HUES48 (cell line): ENCODE measurements at regions not wholly inside any gene's neighbourhood (a gene's known extent, or its start where the extent isn't known, plus 50 kb on each side); places are given as distances from the start of the nearest gene placed in this dataset.

ENCODE experiments used
- H3K27ac ChIP-seq: one replicate; pipeline ENCODE4 v1.7.0; 2013; ENCODE audit warnings: low read depth, low read length, inconsistent platforms
- H3K27me3 ChIP-seq: 2 replicates; pipeline ENCODE4 v1.6.1; 2013; ENCODE audit warnings: mild to moderate bottlenecking, low read length; ENCODE audit not compliant: control insufficient read depth, insufficient read depth
- H3K36me3 ChIP-seq: 2 replicates; pipeline ENCODE4 v1.6.1; 2013; ENCODE audit warnings: low read length; ENCODE audit not compliant: control insufficient read depth, insufficient read depth
- H3K4me1 ChIP-seq: 2 replicates; pipeline ENCODE4 v1.6.1; 2013; ENCODE audit warnings: mild to moderate bottlenecking, low read length; ENCODE audit not compliant: control insufficient read depth, insufficient read depth
- H3K4me3 ChIP-seq: 2 replicates; pipeline ENCODE4 v1.5.1; 2013; ENCODE audit warnings: mild to moderate bottlenecking, low read depth, low read length
- H3K9ac ChIP-seq: 2 replicates; pipeline ENCODE4 v1.6.1; 2013; ENCODE audit warnings: mild to moderate bottlenecking, low read depth, low read length, moderate library complexity
- H3K9me3 ChIP-seq: 2 replicates; pipeline ENCODE4 v1.6.1; 2013; ENCODE audit warnings: low read length; ENCODE audit not compliant: control insufficient read depth, insufficient read depth

- peak overlapping the region; percentile 16 for H3K27ac ChIP-seq
- no peak overlapping the region for H3K9ac ChIP-seq
- H3K36me3 ChIP-seq, result no peaks in the 10 kb centered on the region
- H3K4me1 ChIP-seq, result peaks cover 9% of the 10 kb centered on the region
- no peaks in the 10 kb centered on the region for H3K27me3 ChIP-seq
- H3K9me3 ChIP-seq, result no peaks in the 10 kb centered on the region
- no peak overlapping the region for H3K4me3 ChIP-seq
Measured at GRCh38 chr1:195939844-195940243, 668.4 kb downstream of the KCNT2 start.

GRCh38 chr1:195934817-195935553, 673.3 kb downstream of the KCNT2 start:
- no peaks in the 10 kb centered on the region for H3K36me3 ChIP-seq
- H3K27ac ChIP-seq, result no peak overlapping the region
- H3K4me3 ChIP-seq, result no peak overlapping the region
- no peaks in the 10 kb centered on the region for H3K9me3 ChIP-seq
- no peaks in the 10 kb centered on the region for H3K27me3 ChIP-seq
- no peak overlapping the region for H3K9ac ChIP-seq
- H3K4me1 ChIP-seq, result peaks cover 4% of the 10 kb centered on the region

GRCh38 chr1:195933835-195934234, 674.4 kb downstream of the KCNT2 start:
- H3K9me3 ChIP-seq, result no peaks in the 10 kb centered on the region
- H3K4me1 ChIP-seq, result no peaks in the 10 kb centered on the region
- no peak overlapping the region for H3K27ac ChIP-seq
- H3K4me3 ChIP-seq, result no peak overlapping the region
- H3K9ac ChIP-seq, result no peak overlapping the region
- H3K36me3 ChIP-seq, result no peaks in the 10 kb centered on the region
- H3K27me3 ChIP-seq, result no peaks in the 10 kb centered on the region

GRCh38 chr1:195915826-195916225, 692.4 kb downstream of the KCNT2 start:
- Histone ChIP-seq H3K27ac (no peak overlapping the region), H3K4me1 (no peaks in the 10 kb centered on the region), H3K4me3 (no peak overlapping the region), H3K36me3 (no peaks in the 10 kb centered on the region), H3K9ac (no peak overlapping the region), H3K9me3 (no peaks in the 10 kb centered on the region), H3K27me3 (no peaks in the 10 kb centered on the region)

- Histone ChIP-seq H3K4me3 (no peak overlapping the region), H3K27ac (no peak overlapping the region), H3K36me3 (no peaks in the 10 kb centered on the region), H3K9me3 (no peaks in the 10 kb centered on the region), H3K9ac (no peak overlapping the region), H3K27me3 (no peaks in the 10 kb centered on the region), H3K4me1 (no peaks in the 10 kb centered on the region)
Measured at GRCh38 chr1:195909061-195909460, 699.2 kb downstream of the KCNT2 start.

- no peak overlapping the region for H3K27ac ChIP-seq
- no peak overlapping the region for H3K9ac ChIP-seq
- H3K36me3 ChIP-seq, result no peaks in the 10 kb centered on the region
- H3K4me3 ChIP-seq, result no peak overlapping the region
- no peaks in the 10 kb centered on the region for H3K4me1 ChIP-seq
- no peaks in the 10 kb centered on the region for H3K9me3 ChIP-seq
- H3K27me3 ChIP-seq, result no peaks in the 10 kb centered on the region
Measured at GRCh38 chr1:195908121-195908520, 700.1 kb downstream of the KCNT2 start.

- Histone ChIP-seq H3K27me3 (no peaks in the 10 kb centered on the region), H3K9ac (no peak overlapping the region), H3K4me3 (no peak overlapping the region), H3K9me3 (no peaks in the 10 kb centered on the region), H3K27ac (no peak overlapping the region), H3K4me1 (no peaks in the 10 kb centered on the region), H3K36me3 (no peaks in the 10 kb centered on the region)
Measured at GRCh38 chr1:195903203-195903602, 705.0 kb downstream of the KCNT2 start.

- Histone ChIP-seq H3K4me1 (no peaks in the 10 kb centered on the region), H3K27me3 (no peaks in the 10 kb centered on the region), H3K9me3 (no peaks in the 10 kb centered on the region), H3K4me3 (no peak overlapping the region), H3K36me3 (no peaks in the 10 kb centered on the region), H3K9ac (no peak overlapping the region), H3K27ac (no peak overlapping the region)
Measured at GRCh38 chr1:195902779-195903178, 705.5 kb downstream of the KCNT2 start.

GRCh38 chr1:195899762-195900352, 708.4 kb downstream of the KCNT2 start:
- Histone ChIP-seq H3K9ac (no peak overlapping the region), H3K4me1 (no peaks in the 10 kb centered on the region), H3K27ac (no peak overlapping the region), H3K4me3 (no peak overlapping the region), H3K36me3 (no peaks in the 10 kb centered on the region), H3K27me3 (no peaks in the 10 kb centered on the region), H3K9me3 (no peaks in the 10 kb centered on the region)

GRCh38 chr1:195898924-195899323, 709.3 kb downstream of the KCNT2 start:
- H3K36me3 ChIP-seq, result no peaks in the 10 kb centered on the region
- no peak overlapping the region for H3K9ac ChIP-seq
- H3K4me1 ChIP-seq, result 0 out of 2 replicates have a peak, but pooled peaks cover 3% of the 10 kb centered on the region
- no peak overlapping the region for H3K4me3 ChIP-seq
- H3K27me3 ChIP-seq, result no peaks in the 10 kb centered on the region
- H3K9me3 ChIP-seq, result no peaks in the 10 kb centered on the region
- no peak overlapping the region for H3K27ac ChIP-seq

GRCh38 chr1:195898373-195898772, 709.9 kb downstream of the KCNT2 start:
- H3K9me3 ChIP-seq, result no peaks in the 10 kb centered on the region
- H3K36me3 ChIP-seq, result no peaks in the 10 kb centered on the region
- H3K27me3 ChIP-seq, result no peaks in the 10 kb centered on the region
- no peak overlapping the region for H3K9ac ChIP-seq
- H3K4me1 ChIP-seq, result 0 out of 2 replicates have a peak, but pooled peaks cover 3% of the 10 kb centered on the region
- H3K4me3 ChIP-seq, result no peak overlapping the region
- no peak overlapping the region for H3K27ac ChIP-seq
